ENCODE measurements at regions not wholly inside any gene's neighbourhood (a gene's known extent, or its start where the extent isn't known, plus 50 kb on each side); places are given as distances from the start of the nearest gene placed in this dataset.
A peak's percentile ranks its signal among the peaks of the same experiment; 100 is the strongest.

- BruUV-seq (replicated peaks) = no TSS peak
- Histone ChIP-seq H3K4me1 (ENCODE audit: control insufficient read depth, insufficient read depth, low read length) (no peaks in the 10 kb centered on the region; the same call in 1 of the 2 replicates), H3K9me3 (ENCODE audit: control insufficient read depth, insufficient read depth, low read length) (no peaks in the 10 kb centered on the region), H3K4me2 (ENCODE audit: low read depth, low read length) (peak overlapping the region; percentile 1; the same call in 1 of the 2 replicates), H2BK120ac (ENCODE audit: low read depth, low read length) (no peak overlapping the region), H2BK5ac (ENCODE audit: low read depth, low read length, poor library complexity, severe bottlenecking) (no peak overlapping the region), H4K8ac (ENCODE audit: low read depth in 2 of 2, low read length in 2 of 2) (peak overlapping the region in 1 of 2 experiments; percentile 11; a peak in 1 of 4 replicates), H4K20me1 (ENCODE audit: insufficient read depth, low read length) (no peaks in the 10 kb centered on the region), H3K36me3 (ENCODE audit: control insufficient read depth, insufficient read depth, low read length) (no peaks in the 10 kb centered on the region), H3K4ac (ENCODE audit: low read depth, low read length) (no peak overlapping the region), H3K27ac (ENCODE audit: insufficient read depth, low read length) (no peak overlapping the region), H3K79me1 (ENCODE audit: low read depth in 1 of 2, low read length in 2 of 2) (no peaks in the 10 kb centered on the region), H2AFZ (replicated peaks; ENCODE audit: low read length, poor library complexity) (peak overlapping the region; percentile 75), H3K4me3 (ENCODE audit: insufficient read depth, low read depth, low read length) (no peak overlapping the region), H2AK5ac (ENCODE audit: low read depth, low read length) (no peak overlapping the region), H4K91ac (ENCODE audit: insufficient read depth, low read depth, low read length) (no peak overlapping the region), H2AK9ac (replicated peaks; ENCODE audit: low read depth, low read length, poor library complexity) (peak overlapping the region; percentile 5), H3K9me1 (ENCODE audit: insufficient read depth, low read length) (no peaks in the 10 kb centered on the region), H3K18ac (ENCODE audit: low read depth, low read length) (no peak overlapping the region), H3K27me3 (ENCODE audit: control insufficient read depth, insufficient read depth, low read length) (peaks cover 6% of the 10 kb centered on the region; the same call in 1 of the 2 replicates), H3K14ac (replicated peaks; ENCODE audit: low read depth, low read length) (no peak overlapping the region), H4K5ac (ENCODE audit: low read depth, low read length) (no peak overlapping the region), H3K23ac (ENCODE audit: low read depth, low read length) (no peak overlapping the region), H3K9ac (ENCODE audit: low read depth, low read length) (no peak overlapping the region), H2BK15ac (ENCODE audit: low read depth, low read length) (no peak overlapping the region), H2BK20ac (ENCODE audit: low read depth, low read length) (0 out of 2 replicates have a peak overlapping the region, but pooled peaks have one; percentile 32), H3K56ac (ENCODE audit: extremely low read depth, insufficient read depth, low read length) (no peak overlapping the region)
- dilution Hi-C loops (cut with HindIII; ENCODE audit: low sequenced_read_pairs, unreplicated experiment) = no loop called here
- in situ Hi-C loops (cut with MboI; ENCODE audit: low sequenced_read_pairs) = no loop called here
- ATAC-seq (ENCODE audit: low read depth) = peak; percentile 72
- DNase-seq = peak; percentile 60
- intact Hi-C loops (cut with micrococcal nuclease) = no loop called here
- CTCF ChIA-PET = no interaction called here
- WGBS, 2 experiments (ENCODE audit: extremely low coverage in 2 of 2, insufficient read length in 1 of 2) = no CpG with 5 or more reads among the region's 1 CpG
- POLR2A ChIA-PET (ENCODE audit: unreplicated experiment) = no interaction called here
- TF ChIP-seq RCOR1 (IDR thresholded peaks at IDR 0.05; ENCODE audit: insufficient replicate concordance, low read length) (peak; percentile 12), ELK1 (IDR thresholded peaks at IDR 0.05; ENCODE audit: borderline replicate concordance, low read depth, low read length) (no peak)
Measured at GRCh38 chr3:72186400-72186855, 401.5 kb upstream of the PROK2 start.

All from IMR-90 (cell line).